GM12873 (cell line): ENCODE measurements at regions not wholly inside any gene's neighbourhood (a gene's known extent, or its start where the extent isn't known, plus 50 kb on each side); places are given as distances from the start of the nearest gene placed in this dataset.

Experiments
- TF ChIP-seq, protein P1 (sequence below): IDR thresholded peaks from 2 replicates; pipeline ENCODE4 v1.5.1; 2012; ENCODE audit warnings: low read depth, mild to moderate bottlenecking, moderate library complexity, low read length, control low read depth; ENCODE audit not compliant: insufficient read depth; ENCODE audit errors: missing control alignments

DNA sequence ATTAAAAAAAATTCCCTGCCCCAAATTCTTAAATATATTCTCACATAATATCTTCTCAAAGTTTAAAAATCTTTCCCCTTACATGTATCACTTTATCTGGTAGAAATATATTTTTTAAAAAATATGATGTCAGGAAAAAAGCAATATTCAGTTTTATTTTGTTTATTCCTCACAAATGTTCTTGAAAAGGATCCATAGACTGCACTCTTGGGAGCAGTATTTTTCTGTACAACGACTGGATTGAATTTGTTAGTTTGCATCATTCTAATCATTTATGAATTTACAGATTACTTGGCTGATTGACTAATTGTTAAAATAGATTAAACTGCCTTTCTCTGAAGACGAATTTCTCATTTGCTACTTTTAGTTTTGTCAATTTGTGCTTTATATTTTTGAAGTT, 468.1 kb upstream of the NOVA1 start:
- TF ChIP-seq, protein P1, sequence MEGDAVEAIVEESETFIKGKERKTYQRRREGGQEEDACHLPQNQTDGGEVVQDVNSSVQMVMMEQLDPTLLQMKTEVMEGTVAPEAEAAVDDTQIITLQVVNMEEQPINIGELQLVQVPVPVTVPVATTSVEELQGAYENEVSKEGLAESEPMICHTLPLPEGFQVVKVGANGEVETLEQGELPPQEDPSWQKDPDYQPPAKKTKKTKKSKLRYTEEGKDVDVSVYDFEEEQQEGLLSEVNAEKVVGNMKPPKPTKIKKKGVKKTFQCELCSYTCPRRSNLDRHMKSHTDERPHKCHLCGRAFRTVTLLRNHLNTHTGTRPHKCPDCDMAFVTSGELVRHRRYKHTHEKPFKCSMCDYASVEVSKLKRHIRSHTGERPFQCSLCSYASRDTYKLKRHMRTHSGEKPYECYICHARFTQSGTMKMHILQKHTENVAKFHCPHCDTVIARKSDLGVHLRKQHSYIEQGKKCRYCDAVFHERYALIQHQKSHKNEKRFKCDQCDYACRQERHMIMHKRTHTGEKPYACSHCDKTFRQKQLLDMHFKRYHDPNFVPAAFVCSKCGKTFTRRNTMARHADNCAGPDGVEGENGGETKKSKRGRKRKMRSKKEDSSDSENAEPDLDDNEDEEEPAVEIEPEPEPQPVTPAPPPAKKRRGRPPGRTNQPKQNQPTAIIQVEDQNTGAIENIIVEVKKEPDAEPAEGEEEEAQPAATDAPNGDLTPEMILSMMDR, result no peak

DNA sequence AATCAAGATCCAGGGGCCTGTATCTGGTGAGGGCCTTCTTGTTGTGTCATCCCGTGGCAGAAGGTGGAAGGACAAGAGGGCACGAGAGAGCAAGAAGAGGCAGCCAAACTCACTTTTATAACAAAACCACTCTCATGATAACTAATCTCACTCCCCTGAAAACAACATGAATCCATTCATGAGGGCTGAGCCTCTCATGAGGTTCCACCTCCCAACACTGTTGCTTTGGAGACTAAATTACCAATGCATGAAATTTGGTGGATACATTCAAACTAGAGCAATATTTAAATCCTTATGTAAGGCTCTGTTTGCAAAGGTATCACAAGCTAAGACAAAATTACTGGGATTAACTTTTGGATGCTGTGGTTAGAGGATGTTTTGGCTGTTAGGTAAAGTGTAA, 470.1 kb upstream of the NOVA1 start:
- TF ChIP-seq, protein P1, result no peak

DNA sequence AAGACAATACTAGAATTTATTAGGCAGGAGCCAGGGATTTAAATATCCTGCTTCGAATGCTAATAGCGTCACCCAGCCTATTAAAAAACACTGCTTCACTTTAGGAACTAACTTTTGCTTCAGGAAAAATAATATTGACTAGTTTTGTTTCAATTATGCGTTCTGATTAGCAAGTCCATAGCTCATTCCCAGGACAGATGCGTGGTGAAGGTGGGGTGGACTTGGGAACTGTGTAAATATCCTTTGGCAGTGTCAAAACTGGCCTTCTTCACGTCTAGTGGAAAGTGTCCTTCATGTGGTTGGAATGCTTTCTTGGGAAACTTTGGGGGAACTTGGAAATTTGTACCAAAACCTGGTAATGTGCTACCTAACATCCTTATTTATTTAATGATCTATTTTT, 474.8 kb upstream of the NOVA1 start:
- TF ChIP-seq, protein P1, result no peak

DNA sequence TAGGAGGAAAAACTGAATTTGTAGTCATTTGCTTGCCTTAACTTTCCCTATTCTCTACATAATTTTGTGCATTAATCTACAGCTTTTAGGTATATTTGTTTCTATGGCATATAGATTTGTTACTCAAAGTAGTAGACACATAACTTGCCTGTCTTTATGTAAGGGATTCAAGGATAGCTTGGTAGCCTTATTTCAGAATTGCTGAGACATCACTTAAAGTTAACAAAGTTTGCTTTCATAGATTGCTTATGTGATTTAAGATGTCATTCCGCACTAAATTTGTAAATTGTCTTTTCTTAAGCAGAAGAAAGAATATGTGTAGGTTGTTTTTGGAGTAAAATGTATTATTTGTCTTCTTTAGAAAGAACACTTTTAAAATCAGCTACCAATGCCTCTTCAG, 477.7 kb upstream of the NOVA1 start:
- TF ChIP-seq, protein P1, result no peak

DNA sequence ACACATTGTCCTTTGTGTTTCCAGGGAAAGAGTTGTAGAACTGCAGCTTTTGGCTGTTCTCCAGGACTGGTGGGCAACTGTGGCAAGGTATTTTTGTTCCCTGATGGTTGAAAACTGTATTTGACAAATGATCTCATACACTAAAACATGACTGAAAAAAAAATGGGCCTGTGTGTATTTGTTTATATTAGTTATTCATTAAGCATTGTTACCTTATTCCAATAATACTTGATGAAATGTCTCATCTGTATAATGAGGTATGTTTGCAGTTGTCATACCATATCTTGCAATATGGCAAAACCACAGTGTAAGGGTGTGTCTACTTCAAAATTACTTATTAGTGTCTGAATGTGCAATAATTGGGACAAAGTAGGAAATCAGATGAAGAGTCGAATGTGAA, 479.4 kb upstream of the NOVA1 start:
- TF ChIP-seq, protein P1, result no peak

DNA sequence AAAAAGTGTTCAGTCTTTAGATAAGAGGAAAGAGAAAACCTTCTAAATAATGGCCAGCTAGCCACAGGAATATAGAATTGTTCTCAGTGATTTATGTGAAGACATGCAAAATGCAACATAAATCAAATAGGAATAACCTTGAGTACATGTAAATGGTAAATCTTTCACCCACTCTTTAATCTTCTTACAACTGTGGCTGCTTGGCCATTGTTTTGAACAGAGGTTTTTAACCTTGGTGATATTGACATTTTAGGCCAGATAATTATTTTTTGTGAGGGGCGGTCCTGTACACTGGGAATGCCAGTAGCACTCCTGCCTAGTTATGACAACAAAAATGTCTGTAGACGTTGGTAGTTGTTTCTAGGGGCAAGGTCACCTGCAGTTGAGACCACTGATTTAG, 479.9 kb upstream of the NOVA1 start:
- TF ChIP-seq, protein P1, result no peak

DNA sequence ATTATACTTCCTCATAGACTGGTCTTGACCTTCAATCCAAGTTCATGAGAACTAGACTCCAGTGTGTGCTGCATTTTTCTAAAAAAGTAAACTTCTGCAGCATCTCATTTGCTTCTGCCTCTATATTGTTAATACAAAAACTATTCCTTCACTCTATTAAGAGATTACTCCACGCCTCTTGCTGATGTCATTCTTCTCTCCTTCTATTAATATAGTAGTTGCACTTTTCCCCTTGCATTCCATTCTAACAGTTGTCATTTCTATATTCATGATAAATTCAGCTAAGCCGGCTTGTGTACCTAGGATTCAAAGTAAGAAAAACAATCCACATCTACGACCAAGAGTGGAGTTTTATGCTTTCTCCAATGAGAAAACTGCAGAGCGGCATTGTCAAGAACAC, 480.4 kb upstream of the NOVA1 start:
- TF ChIP-seq, protein P1, result no peak

DNA sequence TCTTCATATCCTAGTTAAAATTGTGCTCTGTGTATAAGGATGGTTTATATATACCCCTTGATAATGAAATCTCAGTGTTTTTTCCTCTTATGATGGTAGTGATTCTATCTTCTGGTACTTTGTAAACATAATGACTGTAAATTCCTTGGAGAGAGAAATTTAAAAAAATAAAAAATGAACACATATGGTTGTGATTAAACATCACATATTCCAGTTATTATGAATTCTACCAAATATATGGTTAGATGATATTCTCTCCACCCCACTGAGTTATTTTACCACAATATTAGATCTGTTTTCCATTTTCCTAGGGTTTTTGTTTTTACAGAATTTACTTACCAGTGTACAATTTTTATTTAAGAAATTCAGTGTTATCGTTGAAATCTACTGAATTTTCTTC, 481.9 kb upstream of the NOVA1 start:
- TF ChIP-seq, protein P1, result no peak
